IMR-90 (cell line): ENCODE measurements at regions not wholly inside any gene's neighbourhood (a gene's known extent, or its start where the extent isn't known, plus 50 kb on each side); places are given as distances from the start of the nearest gene placed in this dataset.
A peak's percentile ranks its signal among the peaks of the same experiment; 100 is the strongest.
"Not testable (repeated sequence)": the region's sequence is repeated elsewhere in the genome, so short reads cannot be mapped to it uniquely, and the experiment has no call there.

Source experiments
- ATAC-seq: fragments of 200-7000 bp; cut with Tn5 transposase; 2 replicates; pipeline ENCODE4 v1.9.1; 2020; ENCODE audit warnings: low read depth, mild to moderate bottlenecking, moderate library complexity
- BruUV-seq: library from RNA; stranded (reverse); fragments of 400-500 nt; replicated peaks from 2 replicates; lab custom pipeline; 2021; lab: Mats Ljungman, UMichigan
- CTCF ChIA-PET: fragments of 300-600 bp; formaldehyde crosslinking; extraction: SDS; loops from one replicate; lab custom pipeline; 2021; ENCODE audit warnings: antibody characterized with exemption; lab: Yijun Ruan, JAX
- POLR2A ChIA-PET: fragments of 300-600 bp; sonication (Branson Sonifier 250); formaldehyde crosslinking; loops from one replicate; lab custom pipeline; 2022; ENCODE audit warnings: antibody characterized with exemption; ENCODE audit not compliant: unreplicated experiment; lab: Charles Lee
- DNase-seq: peaks from one replicate; pipeline ENCODE4 v3.0.0; 2013
- H2AFZ ChIP-seq: replicated peaks from 2 replicates; pipeline ENCODE3; 2013; ENCODE audit warnings: low read length, mild to moderate bottlenecking; ENCODE audit not compliant: poor library complexity
- H2AK5ac ChIP-seq: 2 replicates; pipeline ENCODE4 v1.6.1; 2013; ENCODE audit warnings: low read depth, low read length, inconsistent platforms
- H2AK9ac ChIP-seq: replicated peaks from 2 replicates; pipeline ENCODE3; 2013; ENCODE audit warnings: mild to moderate bottlenecking, low read depth, low read length, moderate library complexity; ENCODE audit not compliant: poor library complexity
- H2BK120ac ChIP-seq: 2 replicates; pipeline ENCODE4 v1.6.1; 2013; ENCODE audit warnings: low read depth, low read length, inconsistent platforms
- H2BK15ac ChIP-seq: 3 replicates; pipeline ENCODE4 v1.6.1; 2013; ENCODE audit warnings: low read depth, low read length, inconsistent platforms
- H2BK20ac ChIP-seq: 2 replicates; pipeline ENCODE4 v1.6.1; 2013; ENCODE audit warnings: low read depth, mild to moderate bottlenecking, inconsistent platforms, low read length, moderate library complexity
- H2BK5ac ChIP-seq: 2 replicates; pipeline ENCODE4 v1.6.1; 2013; ENCODE audit warnings: mild to moderate bottlenecking, low read depth, low read length, inconsistent platforms; ENCODE audit not compliant: poor library complexity, severe bottlenecking
- H3K14ac ChIP-seq: replicated peaks from 2 replicates; pipeline ENCODE4 v1.6.1; 2013; ENCODE audit warnings: low read depth, low read length, inconsistent platforms
- H3K18ac ChIP-seq: 2 replicates; pipeline ENCODE4 v1.6.1; 2013; ENCODE audit warnings: low read depth, low read length, control low read depth
- H3K23ac ChIP-seq: 2 replicates; pipeline ENCODE4 v1.6.1; 2013; ENCODE audit warnings: low read depth, low read length, inconsistent platforms
- H3K27ac ChIP-seq: 2 replicates; pipeline ENCODE4 v1.5.1; 2013; ENCODE audit warnings: mild to moderate bottlenecking, control low read depth, low read length; ENCODE audit not compliant: insufficient read depth
- H3K27me3 ChIP-seq: 2 replicates; pipeline ENCODE4 v1.6.1; 2013; ENCODE audit warnings: low read length; ENCODE audit not compliant: control insufficient read depth, insufficient read depth
- H3K36me3 ChIP-seq: 2 replicates; pipeline ENCODE4 v1.6.1; 2013; ENCODE audit warnings: low read length, mixed read lengths; ENCODE audit not compliant: control insufficient read depth, insufficient read depth
- H3K4ac ChIP-seq: 2 replicates; pipeline ENCODE4 v1.6.1; 2013; ENCODE audit warnings: low read depth, low read length, inconsistent platforms
- H3K4me1 ChIP-seq: 2 replicates; pipeline ENCODE4 v1.6.1; 2013; ENCODE audit warnings: low read length, mixed read lengths; ENCODE audit not compliant: control insufficient read depth, insufficient read depth
- H3K4me2 ChIP-seq: 2 replicates; pipeline ENCODE4 v1.6.1; 2013; ENCODE audit warnings: low read depth, mild to moderate bottlenecking, control low read depth, low read length, moderate library complexity
- H3K4me3 ChIP-seq: 2 replicates; pipeline ENCODE4 v1.5.1; 2013; ENCODE audit warnings: low read depth, mild to moderate bottlenecking, control low read depth, low read length, moderate library complexity; ENCODE audit not compliant: insufficient read depth
- H3K56ac ChIP-seq: 2 replicates; pipeline ENCODE4 v1.6.1; 2013; ENCODE audit warnings: low read length, inconsistent platforms; ENCODE audit not compliant: insufficient read depth; ENCODE audit errors: extremely low read depth
- H3K79me1 ChIP-seq, 2 experiments: 2 replicates each; pipeline ENCODE4 v1.6.1; 2013; ENCODE audit warnings: low read length in 2 of 2, inconsistent platforms in 1 of 2, low read depth in 1 of 2
- H3K9ac ChIP-seq: 2 replicates; pipeline ENCODE4 v1.6.1; 2013; ENCODE audit warnings: low read depth, low read length, control low read depth
- H3K9me1 ChIP-seq: 2 replicates; pipeline ENCODE4 v1.6.1; 2013; ENCODE audit warnings: low read length, inconsistent platforms; ENCODE audit not compliant: insufficient read depth
- H3K9me3 ChIP-seq: 2 replicates; pipeline ENCODE4 v1.6.1; 2013; ENCODE audit warnings: low read length; ENCODE audit not compliant: control insufficient read depth, insufficient read depth
- H4K20me1 ChIP-seq: 2 replicates; pipeline ENCODE4 v1.6.1; 2013; ENCODE audit warnings: low read length, inconsistent platforms; ENCODE audit not compliant: insufficient read depth
- H4K5ac ChIP-seq: 2 replicates; pipeline ENCODE4 v1.6.1; 2013; ENCODE audit warnings: mild to moderate bottlenecking, low read depth, low read length, control low read depth
- H4K8ac ChIP-seq, 2 experiments: 2 replicates each; pipeline ENCODE4 v1.6.1; 2013; ENCODE audit warnings: low read depth in 2 of 2, low read length in 2 of 2, control low read depth in 1 of 2, inconsistent platforms in 1 of 2
- H4K91ac ChIP-seq: 2 replicates; pipeline ENCODE4 v1.6.1; 2013; ENCODE audit warnings: low read depth, low read length, inconsistent platforms; ENCODE audit not compliant: insufficient read depth
- MAFK ChIP-seq: IDR thresholded peaks from 2 replicates; pipeline ENCODE4 v1.6.1; 2012; ENCODE audit warnings: low read depth, low read length, improper control_type of control experiment
- WGBS, 2 experiments: methylation state at CpG; one replicate each; pipeline versions ENCODE4 v1.1.5 to v1.1.7; 2013; ENCODE audit warnings: missing lambda C conversion rate in 2 of 2; ENCODE audit not compliant: insufficient read length in 1 of 2; ENCODE audit errors: extremely low coverage in 2 of 2; 5-methylcytosine and 5-hydroxymethylcytosine counted together
- dilution Hi-C: fragments of 300-500 bp; cut with HindIII; formaldehyde crosslinking; loops from one replicate; pipeline ENCODE4 v1.14.3; 2018; ENCODE audit warnings: low sequenced_read_pairs; ENCODE audit not compliant: unreplicated experiment
- in situ Hi-C: fragments of 300-500 bp; cut with MboI; formaldehyde crosslinking; loops from 3 replicates; pipeline ENCODE4 v1.14.3; 2019; ENCODE audit warnings: low sequenced_read_pairs, inconsistent platforms, mixed read lengths
- intact Hi-C: fragments of 100-400 bp; cut with micrococcal nuclease; formaldehyde crosslinking; loops from 2 replicates; pipeline ENCODE4 v1.10.0; 2022

DNA sequence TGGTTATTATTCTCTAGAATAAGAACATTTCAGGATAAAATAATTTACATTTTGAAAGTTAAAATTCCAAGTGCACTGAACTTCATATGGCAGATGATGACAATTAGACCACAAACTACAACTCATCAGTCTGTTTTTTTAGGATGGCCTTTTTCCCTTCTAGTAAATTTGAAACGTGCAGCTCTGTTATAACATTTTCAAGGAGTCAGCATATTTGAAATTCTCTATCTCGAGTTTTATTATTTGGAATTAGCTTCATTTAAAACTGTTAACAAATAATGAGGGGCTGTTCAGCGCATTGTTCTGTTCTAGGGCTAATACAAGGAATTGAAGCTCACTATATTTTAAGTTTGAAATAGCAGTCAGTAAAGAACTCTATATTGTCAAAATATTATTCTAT is 176.9 kb downstream of the ZNF37A start:
- H2BK5ac ChIP-seq, in situ Hi-C loops, DNase-seq, dilution Hi-C loops, BruUV-seq, H3K18ac ChIP-seq, H4K20me1 ChIP-seq, H3K14ac ChIP-seq, POLR2A ChIA-PET, H2AK5ac ChIP-seq, H3K79me1 ChIP-seq, H3K27me3 ChIP-seq, H3K36me3 ChIP-seq, intact Hi-C loops, H2BK120ac ChIP-seq, H3K23ac ChIP-seq, H2AFZ ChIP-seq, ATAC-seq, H3K9me3 ChIP-seq, H4K5ac ChIP-seq, CTCF ChIA-PET, H2BK15ac ChIP-seq, H3K4me1 ChIP-seq, H3K27ac ChIP-seq, H2BK20ac ChIP-seq, H4K8ac ChIP-seq, H3K9ac ChIP-seq, H3K56ac ChIP-seq, H3K4me3 ChIP-seq, H3K4ac ChIP-seq, H4K91ac ChIP-seq, H3K4me2 ChIP-seq, H2AK9ac ChIP-seq, H3K9me1 ChIP-seq: not testable (repeated sequence)
- TF ChIP-seq MAFK: peak; percentile 48
- no CpG with 5 or more reads among the region's 3 CpGs for WGBS, 2 experiments
